HG02759 (cell line): ENCODE measurements at regions not wholly inside any gene's neighbourhood (a gene's known extent, or its start where the extent isn't known, plus 50 kb on each side); places are given as distances from the start of the nearest gene placed in this dataset.
"Not testable (repeated sequence)": the region's sequence is repeated elsewhere in the genome, so short reads cannot be mapped to it uniquely, and the experiment has no call there.

Source experiments
- ATAC-seq: cut with Tn5 transposase; IDR thresholded peaks from one replicate; pipeline ENCODE4 v1.9.1; 2021; ENCODE audit warnings: mild to moderate bottlenecking, moderate library complexity; ENCODE audit not compliant: unreplicated experiment

DNA sequence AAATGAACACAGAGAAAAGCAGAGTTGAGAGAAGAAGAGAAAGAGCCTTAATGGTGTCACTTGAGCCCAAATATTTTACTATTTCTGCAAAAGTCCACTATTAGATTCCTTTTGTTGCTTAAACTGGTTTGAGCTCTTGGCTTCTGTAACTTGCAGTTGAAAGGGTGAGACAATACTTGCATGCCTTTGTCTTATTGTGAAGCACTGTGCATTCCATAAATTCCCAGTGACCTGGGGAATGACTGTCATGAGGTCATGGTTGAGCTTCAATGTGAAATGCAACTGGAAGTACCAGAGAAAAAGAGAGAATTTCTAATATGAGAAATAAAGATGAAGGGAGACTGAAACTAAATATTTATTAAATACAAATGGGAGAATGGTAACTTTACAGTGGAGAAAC, 310.9 kb downstream of the TDRD3 start:
- no peak for ATAC-seq

GRCh38 chr13:60701895-60702294, 304.9 kb downstream of the TDRD3 start:
- no peak for ATAC-seq

- ATAC-seq: no peak
These were observed 304.0 kb downstream of the TDRD3 start for GRCh38 chr13:60700994-60701393.

DNA sequence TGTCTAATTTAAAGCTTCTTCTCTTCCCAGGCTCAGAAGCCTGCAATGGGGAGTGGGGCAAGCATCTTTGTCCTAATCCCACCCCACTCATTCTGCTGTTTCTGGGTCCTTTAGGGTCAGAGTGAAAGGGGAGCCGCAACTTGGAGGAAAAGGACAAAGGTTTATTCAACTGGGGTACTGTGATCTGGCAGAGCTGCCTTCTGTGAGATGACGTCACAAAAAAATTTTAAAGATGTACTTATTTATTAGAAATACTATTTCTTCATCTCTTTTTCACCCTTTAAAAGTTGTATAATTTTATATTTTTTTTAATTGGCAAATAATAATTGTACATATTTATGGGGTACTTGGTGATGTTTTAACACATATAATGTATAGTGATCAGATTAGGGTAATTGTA, 302.6 kb downstream of the TDRD3 start:
- no peak for ATAC-seq

DNA sequence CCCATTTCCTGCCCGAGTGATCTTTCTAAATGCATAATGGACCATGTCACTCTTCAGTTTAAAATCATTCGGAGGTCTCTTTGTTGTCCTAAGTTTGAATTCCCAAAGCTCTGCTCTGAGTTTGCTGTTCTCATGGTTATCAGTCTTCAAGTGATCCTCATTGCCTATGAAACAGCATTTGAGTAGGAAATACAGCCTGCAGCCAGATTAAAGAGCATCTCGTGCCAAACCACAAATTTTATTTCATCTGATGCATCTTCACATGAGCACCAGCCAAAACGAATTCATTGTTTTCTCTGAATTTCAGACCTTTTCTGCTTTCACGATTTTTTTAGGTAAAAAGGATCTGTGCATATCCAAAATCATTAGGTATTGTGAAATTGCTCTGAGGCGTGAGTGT, 299.6 kb downstream of the TDRD3 start:
- ATAC-seq: no peak

DNA sequence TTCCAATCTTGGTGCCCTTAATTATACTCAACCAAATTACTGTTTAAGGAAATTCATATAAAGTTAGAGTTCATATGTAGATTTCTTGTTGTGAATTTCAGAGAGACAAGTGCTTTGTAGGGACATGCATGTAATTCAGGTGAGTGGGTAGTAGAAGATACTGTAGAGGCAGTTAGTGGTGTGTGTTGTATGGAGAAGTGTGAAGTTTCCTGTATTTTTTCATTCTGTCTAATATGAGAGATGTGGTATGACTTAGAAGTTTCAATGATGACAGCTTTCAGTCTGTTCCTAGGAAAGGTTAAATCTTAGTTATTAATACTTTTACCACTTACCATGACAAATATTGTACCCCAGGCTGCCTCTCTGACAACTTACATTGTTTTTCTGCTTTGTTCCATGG, 294.2 kb downstream of the TDRD3 start:
- no peak for ATAC-seq

DNA sequence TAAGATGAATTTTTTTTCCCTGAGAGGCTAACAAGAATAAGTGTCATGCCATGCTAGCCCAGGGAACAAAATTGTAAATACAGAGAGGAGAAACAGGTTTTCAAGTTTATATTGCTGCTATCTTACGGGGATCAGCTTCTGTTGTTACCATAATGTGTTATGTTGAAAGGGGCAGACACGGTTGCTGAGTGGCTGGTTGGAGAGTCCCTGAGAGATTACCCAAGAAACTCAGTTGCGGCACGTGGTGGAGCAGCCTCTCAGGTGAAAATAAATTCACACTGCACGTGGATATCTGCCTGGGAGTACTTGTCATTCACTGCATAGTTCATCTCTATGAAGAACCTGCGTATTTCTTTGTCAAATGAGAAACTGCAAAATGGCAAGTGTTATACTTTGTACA, 293.6 kb downstream of the TDRD3 start:
- no peak for ATAC-seq

DNA sequence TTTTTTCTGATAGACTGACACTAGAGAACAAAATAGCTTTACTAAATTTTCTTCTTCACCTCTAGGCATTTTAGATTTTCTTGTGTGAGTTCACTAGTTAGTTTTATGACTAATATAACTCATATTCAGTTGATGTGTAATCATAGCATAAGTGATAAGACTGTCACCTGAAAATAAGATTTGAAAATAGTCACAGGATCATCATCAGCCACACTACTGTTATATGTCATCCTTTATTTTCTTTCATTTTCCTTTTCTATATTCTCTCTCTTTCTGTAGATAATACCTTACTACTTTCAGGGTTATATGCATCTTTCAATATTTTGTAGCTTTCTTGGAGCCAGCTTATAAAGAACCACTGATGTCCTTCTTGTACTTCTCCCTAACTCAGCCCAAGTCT, 292.6 kb downstream of the TDRD3 start:
- no peak for ATAC-seq

- ATAC-seq: no peak
These were observed 292.1 kb downstream of the TDRD3 start for GRCh38 chr13:60689076-60689475.

DNA sequence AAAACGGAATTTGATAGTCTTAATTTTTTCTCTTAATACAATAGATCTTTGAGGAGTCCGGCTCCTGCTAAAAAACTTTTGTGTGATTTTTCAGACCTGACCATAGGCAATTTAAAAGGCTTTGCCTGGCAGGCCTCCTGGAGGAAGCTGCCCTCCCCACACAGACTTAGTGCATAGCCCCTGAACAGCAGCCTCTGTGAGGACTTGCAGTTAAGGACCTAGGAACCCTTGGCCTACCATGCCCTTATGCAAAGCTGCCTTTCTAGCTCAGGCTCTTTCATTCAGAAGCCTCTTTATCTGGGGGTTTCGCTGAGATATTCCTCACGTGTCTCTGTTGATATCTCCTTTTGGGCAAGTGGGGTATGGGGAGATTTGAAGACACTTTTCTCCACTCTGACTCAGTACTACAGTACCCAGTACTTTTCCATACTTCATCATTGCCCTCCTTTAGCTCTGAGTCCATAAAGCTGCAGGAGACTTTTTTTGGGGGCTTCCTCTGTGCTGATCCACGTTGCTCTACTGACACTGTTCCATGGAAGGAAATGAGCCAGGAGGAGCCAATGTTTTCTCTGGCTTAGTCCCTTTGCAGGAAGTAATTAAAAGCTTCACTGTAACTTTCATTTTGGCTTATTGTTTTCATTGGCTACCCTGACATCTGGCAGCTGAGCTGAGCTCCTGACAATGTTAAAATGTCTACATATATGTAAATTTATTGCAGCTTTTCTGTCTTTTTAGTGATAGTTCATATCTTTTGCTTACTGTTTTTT, 283.1 kb downstream of the TDRD3 start:
- no peak for ATAC-seq

GRCh38 chr13:60679131-60679530, 282.1 kb downstream of the TDRD3 start:
- no peak for ATAC-seq

- no peak for ATAC-seq
These were observed 274.4 kb downstream of the TDRD3 start for GRCh38 chr13:60671386-60671785.

DNA sequence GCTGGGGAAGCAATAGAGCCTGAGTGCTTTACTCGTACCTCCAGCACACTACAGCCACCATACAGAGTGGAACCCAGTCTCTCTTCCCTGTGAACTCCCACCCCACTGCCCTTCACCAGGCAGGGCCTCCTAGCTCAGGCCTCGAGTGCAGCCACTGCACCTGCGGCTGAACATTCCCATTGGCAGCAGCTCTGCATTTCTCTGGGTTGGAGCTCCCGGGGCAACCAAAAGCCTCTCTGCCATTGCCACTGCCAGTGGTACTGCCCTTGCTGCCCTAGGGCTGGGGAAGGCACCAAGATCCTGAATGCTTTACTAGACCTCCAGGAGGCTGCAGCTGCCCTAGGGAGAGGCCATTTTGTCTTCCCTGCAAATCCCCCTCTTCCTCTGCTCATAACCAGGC, 266.8 kb downstream of the TDRD3 start:
- no peak for ATAC-seq

GRCh38 chr13:60662595-60662994, 265.6 kb downstream of the TDRD3 start:
- peak; percentile 55 for ATAC-seq

GRCh38 chr13:60661521-60661920, 264.5 kb downstream of the TDRD3 start:
- no peak for ATAC-seq

DNA sequence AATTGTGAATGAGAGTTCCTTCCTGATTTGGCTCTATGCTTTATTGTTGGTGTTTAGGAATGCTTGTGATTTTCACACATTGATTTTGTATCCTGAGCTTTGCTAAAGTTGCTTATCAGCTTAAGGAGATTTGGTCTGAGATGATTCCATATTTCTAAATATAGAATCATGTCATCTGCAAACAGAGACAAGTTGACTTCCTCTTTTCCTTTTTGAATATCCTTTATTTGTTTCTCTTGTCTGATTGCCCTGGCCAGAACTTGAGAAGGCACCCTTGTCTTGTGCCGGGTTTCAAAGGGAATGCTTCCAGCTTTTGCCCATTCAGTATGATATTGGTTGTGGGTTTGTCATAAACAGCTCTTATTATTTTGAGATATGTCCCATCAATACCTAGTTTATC, 260.6 kb downstream of the TDRD3 start:
- ATAC-seq: not testable (repeated sequence)

DNA sequence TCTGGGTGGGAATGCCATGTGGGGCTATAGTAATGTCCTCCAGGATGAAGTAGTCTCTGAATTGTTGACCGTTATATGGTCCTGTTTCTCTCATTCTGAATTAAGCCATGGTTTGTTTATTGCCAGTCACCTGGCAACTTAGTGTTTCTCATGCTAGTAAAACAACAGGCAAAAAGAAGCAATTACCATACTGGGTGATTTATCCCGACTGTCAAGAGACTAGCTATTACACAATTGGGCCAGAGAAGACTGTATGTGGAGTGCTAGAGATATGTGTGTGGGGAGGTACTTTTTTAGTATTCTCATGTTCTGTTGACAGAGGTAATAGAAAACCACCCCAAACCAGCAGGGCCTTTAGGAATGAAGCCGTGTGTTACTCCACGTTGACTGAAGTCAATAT, 258.2 kb downstream of the TDRD3 start:
- no peak for ATAC-seq

DNA sequence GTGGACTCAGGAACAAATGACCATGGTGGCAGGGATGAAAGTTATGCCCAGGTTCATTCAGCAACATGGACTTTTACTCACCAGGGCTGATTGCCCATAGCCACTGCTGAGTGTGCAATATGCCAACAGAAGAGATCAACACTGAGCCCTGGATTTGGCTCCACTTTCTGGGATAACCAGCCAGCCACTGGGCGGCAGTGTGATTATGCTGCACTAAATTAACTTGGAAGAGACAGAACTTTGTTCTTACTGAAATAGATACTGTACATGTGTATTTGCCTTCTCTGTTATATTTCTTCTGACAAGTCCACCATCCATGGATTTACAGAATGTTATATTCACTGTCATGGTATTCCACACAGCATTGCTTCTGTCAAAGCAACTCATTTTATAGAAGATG, 257.4 kb downstream of the TDRD3 start:
- no peak for ATAC-seq

GRCh38 chr13:60647547-60647946, 250.5 kb downstream of the TDRD3 start:
- no peak for ATAC-seq

GRCh38 chr13:60646620-60647019, 249.6 kb downstream of the TDRD3 start:
- no peak for ATAC-seq

DNA sequence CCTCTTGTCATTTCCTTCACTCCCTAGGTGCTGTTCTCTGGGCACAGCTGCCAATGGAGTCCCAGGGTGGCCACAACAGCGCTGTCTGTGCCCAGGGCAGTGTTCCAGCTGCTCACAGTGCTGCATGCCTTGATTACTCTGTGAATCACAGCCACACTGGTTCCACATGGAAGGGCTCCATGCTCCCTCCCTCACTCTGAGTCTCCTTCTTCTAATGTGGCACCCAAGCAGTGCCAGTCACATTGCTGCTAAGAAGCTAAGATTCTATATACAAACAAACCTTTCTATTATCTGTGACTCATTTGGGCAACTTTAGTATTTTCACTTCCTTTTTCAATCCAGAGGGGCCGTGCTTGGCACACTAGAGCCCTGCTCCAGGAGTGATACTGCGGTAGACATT, 248.7 kb downstream of the TDRD3 start:
- peak; percentile 69 for ATAC-seq

- no peak for ATAC-seq
These were observed 245.5 kb downstream of the TDRD3 start for GRCh38 chr13:60642552-60642951.

- no peak for ATAC-seq
These were observed 232.1 kb downstream of the TDRD3 start for GRCh38 chr13:60629158-60629557.
